ENCODE measurements at regions not wholly inside any gene's neighbourhood (a gene's known extent, or its start where the extent isn't known, plus 50 kb on each side); places are given as distances from the start of the nearest gene placed in this dataset.
"Not testable (repeated sequence)": the region's sequence is repeated elsewhere in the genome, so short reads cannot be mapped to it uniquely, and the experiment has no call there.

DNA sequence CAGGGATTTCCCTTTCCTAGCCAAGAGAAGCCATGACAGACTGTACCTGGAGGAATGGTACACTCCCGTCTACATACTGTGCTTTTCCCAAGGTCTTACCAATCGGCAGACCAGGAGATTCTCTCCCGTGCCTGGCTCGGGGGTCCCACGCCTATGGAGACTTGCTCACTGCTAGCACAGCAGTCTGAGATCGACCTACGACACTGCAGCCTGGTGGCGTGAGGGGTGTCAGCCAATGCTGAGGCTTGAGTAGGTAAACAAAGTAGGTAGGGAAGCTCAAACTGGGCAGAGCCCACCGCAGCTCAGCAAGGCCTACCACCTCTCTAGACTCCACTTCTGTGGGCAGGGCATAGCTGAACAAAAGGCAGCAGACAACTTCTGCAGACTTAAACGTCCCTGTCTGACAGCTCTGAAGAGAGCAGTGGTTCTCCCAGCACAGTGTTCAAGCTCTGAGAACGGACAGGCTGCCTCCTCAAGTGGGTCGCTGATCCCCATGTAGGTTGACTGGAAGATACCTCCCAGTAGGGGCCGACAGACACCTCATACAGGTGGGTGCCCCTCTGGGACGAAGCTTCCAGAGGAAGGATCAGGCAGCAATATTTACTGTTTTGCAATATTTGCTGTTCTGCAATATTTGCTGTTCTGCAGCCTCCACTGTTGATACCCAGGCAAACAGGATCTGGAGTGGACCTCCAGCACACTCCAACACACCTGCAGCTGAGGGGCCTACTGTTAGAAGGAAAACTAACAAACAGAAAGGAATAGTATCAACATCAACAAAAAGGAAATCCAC lies 270.4 kb upstream of the TLE3 start:
- not testable (repeated sequence) for DNase-seq (ENCODE audit: low spot score)

DNA sequence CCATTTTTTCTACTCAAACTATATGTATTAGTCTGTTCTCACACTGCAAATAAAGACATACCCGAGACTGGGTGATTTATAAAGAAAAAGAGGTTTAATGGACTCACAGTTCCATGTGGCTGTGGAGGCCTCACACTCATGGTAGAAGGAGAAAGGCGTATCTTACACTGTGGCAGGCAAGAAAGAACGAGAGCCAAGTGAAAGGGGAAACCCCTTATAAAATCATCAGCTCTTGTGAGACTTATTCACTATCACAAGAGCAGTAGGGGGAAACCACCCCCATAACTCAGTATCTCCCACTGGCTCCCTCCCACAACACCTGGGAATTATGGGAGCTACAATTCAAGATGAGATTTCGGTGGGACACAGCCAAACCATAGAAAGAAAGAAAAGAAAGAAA lies 266.3 kb upstream of the TLE3 start:
- DNase-seq (ENCODE audit: low spot score): not testable (repeated sequence)

DNA sequence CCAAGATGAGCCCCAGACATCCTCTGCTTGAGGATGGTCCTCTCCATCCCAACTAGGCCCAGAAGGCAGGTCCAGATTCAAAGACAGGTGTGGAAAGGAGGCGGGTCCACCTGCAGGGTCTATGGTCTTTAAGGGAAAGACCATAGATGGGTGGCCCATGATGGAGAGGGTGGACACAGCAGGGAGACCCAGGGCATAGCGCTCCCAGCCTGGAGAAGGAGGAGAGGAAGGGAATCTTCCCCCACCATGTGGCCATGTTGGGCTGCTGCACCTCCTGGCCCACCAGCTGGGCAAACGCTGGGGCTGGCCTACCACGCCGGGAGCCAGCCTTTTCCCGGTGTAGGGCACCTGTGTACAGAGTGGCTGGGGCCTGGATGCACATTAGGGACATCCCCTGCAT lies 265.2 kb upstream of the TLE3 start:
- DNase-seq (ENCODE audit: low spot score): peak; percentile 14

DNA sequence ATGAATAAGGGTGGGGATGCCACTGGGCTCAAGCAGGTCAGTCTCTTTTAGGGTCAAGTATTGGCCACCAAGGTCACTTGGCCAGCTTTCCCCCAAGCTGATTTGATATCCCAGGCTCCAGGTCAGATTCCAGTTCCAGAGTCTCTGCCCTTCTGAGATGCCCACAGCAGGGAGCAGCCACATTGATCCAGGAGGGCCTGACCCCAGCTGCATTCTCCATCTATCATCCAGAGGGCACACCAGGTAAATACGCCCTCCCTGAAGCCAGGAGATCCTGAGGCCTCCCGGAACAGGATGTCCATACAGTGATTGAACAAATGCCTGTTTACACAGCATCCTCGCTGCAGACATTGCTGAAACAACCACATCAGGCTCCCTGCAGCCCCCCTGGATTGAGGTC lies 264.6 kb upstream of the TLE3 start:
- DNase-seq (ENCODE audit: low spot score): no peak

DNA sequence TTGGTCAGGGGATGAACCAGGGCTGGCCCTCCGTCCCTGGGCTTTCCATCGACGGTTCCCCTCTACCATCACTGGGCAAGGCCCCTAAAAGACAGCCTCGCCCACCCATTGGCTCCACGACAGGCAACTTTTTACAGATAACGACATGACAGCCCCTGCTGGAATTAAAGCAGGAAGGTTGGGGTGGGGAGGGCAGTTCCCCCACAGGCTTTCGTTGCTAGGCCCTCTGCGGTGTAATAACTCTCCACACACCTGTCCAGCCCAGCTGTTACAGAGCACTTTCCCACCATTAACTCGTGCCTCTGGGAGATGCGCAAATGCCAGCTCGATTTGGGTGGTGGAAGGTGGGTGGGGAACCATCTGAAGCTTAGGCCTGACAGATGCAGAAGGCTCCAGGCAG lies 264.2 kb upstream of the TLE3 start:
- no peak for DNase-seq (ENCODE audit: low spot score)

DNA sequence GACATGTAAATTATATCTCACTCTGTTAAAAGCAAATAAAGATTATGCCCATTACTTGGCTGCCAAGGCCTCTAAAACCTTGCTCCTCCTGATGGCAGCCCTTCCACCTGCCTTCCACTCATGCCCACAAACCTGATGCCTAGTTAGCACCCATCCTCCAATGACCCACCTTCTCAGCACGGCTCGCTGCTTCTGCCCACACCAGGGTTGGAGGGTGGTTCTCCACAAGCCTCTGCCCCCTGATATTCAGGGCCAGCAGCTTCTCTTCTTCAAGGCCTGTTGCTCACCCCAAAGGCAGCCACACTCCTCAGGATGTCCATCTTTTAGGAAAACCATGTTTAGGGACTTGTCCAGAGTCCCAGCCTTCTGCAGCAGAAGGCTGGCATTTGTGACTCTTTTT lies 263.4 kb upstream of the TLE3 start:
- DNase-seq (ENCODE audit: low spot score): no peak

DNA sequence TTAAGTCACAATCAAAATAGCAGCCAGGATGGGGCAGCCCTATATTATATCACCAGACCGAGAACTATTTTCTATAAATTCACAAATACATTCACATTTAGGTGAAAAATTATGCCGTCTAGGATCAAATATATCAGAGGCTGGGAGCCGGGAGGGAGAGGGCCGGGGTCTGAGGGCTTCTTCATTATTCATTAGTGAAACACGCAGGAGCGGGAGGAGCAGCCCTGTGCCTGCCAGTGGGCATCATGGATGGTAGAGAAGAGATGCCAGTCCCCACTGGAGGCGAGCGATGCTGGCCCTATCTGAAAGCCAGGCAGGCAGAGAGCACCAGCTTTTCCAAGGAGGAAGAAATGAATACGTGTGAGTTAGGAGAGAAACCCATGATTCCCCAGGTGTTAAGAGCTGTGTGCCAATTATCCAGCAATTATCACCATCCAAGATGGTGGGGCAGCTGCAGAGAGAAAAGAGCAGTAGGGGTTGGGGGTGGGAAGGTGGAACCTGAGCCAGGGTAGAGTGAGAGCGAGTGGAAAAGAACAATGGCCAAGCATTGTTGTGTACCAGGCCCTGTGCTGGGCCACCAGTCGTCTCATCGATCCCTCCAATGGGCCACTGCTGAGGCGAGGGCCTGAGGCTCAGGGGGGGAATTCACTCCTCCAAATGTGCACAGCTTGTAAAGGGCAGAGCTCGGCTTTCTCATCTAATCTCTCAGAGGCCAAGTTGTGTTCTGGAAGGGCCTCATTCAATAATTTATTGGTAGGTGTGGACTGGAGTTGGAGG lies 261.3 kb upstream of the TLE3 start:
- no peak for DNase-seq (ENCODE audit: low spot score)

DNA sequence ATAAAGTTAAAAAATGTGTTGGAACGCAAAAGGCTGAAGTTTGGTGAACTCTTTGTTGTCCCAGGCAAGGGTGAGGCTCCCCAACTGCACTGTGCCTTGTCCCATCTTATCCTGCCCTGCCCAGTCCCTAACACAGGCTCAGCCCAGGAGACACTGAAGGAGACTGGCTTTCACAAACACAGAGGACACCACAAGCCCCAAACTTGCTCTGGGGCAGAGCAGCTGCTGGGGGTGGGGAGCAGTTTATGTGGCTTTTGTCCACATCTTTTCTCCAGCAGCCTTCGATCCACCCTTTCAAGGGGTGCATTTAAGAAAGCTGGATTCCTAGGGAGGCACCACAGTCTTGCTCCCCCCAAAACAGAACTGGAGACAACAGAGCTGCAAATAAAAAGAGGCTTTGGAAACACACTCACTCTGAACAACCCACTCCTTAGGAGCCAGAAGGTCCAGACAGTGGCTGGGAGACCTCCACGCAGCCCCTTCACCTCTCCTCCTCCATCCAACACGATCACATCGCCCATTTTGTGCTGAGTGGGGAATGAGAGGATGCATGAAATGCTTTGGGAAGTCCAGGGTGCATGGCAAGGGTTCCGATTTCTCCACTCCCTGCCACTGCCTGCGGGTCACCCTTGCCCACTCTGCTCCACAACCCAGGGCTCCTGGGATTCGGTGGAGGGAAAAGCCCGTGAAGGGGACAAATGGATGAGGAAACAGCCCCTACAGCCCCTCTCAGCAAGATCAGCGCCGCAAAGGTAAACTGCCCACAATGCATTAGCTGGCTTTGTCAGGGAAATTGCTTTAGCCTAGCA lies 260.5 kb upstream of the TLE3 start:
- DNase-seq (ENCODE audit: low spot score): no peak

DNA sequence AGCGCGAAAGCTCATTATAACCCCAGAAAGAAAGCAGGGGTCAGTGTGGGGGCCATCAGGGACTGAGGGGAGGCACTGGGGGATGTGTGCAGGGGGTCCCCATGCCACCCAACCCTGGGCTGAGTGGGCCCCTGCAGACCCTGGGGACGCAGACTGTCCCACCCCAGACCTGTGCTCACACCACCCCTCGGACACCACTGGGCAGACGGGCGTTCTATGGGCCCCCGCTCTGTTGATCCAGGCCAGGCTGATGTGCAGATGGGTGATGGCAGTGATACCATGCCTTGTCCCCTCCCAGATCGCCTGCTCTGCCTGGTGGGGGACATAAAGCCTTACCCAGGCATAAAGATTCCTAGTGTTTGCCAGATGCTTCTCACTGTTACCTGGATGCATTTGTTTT lies 259.7 kb upstream of the TLE3 start:
- no peak for DNase-seq (ENCODE audit: low spot score)

DNA sequence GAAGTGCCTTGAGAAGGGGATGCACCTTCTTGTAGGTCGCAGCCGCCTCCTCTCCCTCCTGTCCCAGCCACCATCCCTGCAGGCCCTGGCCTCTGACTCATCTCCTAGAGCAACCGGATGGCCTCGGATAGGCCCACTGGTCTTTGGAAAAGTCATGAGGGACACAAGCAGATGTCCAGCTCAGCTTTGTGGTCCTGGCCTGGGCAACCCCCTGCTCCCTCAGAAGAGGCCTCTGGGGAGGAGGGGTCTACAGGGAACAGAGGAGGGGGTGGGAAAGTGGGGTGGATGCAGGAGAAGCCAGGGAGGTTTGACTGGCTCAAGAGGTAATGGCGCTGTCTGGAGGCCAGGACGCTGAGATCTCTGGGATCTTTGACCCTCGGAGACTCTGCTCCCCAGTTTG lies 259.2 kb upstream of the TLE3 start:
- no peak for DNase-seq (ENCODE audit: low spot score)

DNA sequence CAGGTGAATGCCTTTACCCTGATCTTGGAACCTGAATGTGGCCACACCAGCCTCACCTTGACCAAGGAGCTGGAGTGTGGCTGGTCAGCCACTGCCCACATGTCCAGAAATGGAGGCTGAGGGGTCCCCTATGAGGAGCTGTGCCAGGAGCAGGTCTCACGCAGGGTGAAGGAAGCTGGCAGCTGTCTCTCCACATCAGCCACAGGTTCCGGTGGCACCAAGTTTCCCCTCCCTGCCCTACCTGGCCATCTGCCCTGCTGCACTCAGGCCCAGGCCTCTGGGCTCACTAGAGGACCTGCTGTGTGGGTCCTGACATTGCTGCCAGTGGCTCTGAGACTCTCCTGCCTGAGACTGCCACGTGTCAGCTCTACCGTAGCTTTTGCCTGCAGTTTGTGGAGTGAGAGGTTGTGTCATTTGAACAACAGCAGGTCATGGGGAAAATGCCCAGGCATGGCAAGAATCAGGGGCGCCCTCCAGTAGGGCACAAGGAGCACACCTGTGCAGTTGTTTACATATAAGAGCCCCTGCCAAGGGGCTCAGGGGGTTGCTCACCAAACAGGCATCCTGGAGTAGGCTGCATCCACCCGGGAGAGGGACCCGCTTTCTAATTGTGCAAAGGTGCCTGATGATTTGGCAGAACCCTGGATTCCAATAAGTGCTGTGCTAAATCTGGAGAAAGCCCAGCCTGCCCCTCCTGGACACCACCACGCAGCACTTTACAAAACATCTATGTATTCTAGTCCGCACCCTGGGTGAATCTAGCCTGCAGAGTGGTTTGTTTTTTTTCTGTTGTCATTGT lies 258.5 kb upstream of the TLE3 start:
- DNase-seq (ENCODE audit: low spot score): no peak

DNA sequence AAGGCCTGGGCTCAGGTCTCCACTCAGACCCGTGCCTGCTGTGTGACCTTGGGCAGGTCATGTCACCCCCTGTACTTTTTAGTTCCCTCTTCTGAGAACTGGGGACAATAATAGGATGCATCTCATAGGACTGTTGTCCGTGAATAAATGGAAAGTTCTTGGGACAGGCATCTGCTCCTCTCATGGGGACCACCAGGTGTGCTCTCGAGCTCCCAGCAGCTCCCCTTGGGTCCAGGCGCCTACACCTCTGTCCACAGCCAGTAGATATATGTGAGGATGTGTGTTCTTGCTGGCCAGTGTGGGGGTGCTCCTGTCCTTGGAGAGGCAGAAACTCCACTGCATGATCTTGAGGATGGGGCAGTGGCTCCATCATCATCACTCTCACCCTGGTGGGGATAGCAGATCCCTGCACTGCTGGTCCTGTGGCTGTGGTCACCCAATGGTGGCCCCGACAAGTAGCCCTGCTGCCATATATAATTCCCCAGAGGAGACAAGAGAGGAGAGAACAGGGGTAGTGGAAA lies 257.6 kb upstream of the TLE3 start:
- DNase-seq (ENCODE audit: low spot score): no peak

DNA sequence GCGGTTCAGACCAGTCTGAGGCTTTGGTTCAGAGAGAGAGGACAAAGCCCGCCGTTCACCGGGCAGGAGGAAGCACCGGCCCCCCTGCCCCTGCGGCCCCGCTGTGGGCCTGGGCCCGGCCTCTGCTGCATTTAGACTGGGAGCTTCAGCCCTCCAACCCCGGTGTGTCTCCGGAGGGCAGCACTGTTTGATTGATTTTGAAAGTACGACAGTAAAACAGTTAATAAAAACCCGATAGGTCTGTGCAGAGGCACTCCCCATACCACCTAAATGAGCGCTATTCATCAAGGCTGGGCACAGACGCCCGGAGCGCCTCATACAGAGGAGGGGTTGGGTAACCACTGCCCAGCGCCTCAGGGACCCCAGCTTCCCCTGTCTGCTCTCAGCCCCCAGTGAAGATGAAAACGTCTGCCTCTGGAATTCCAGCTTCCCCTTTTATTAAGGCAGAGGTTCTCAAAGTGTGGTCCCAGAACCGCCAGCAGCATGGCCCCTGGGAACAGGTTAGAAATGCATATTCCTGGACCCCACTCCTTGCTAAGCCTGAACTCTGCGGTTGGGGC lies 256.7 kb upstream of the TLE3 start:
- no peak for DNase-seq (ENCODE audit: low spot score)

DNA sequence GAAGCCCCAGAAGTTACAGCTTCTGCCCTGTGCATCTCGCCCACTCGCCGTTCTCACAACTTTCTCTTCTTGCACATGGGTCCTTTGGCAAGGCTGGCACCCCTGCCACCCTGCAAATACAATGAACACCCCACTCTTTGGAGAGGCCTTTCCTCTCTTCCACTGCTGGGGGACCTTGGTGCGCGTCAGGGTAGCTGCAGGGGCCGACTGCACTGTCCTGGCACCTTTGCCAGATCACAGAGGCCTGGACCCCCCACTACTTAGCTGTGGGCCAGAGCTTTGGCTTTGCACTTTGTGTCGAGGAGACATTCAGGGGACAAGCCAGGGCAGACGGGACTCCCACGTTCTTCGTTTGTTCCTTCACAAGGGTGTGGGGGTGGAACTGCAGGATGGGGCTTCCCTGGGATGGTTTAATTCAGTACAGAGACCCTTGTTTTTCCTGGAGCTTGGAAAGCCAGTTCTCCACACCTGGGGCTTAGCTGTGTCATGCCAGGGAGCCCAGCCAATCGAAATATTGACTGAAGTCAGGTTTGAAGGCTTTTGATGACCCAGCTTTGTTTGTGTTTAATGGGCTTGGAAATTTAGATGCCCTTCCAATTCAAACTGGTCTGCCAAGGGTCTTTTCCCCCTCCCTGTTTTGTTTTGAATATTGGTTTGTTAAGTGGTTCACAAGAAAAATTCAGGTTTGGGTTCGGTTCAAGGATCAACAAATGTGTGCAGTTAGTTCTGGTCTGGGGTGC lies 256.1 kb upstream of the TLE3 start:
- DNase-seq (ENCODE audit: low spot score): no peak

DNA sequence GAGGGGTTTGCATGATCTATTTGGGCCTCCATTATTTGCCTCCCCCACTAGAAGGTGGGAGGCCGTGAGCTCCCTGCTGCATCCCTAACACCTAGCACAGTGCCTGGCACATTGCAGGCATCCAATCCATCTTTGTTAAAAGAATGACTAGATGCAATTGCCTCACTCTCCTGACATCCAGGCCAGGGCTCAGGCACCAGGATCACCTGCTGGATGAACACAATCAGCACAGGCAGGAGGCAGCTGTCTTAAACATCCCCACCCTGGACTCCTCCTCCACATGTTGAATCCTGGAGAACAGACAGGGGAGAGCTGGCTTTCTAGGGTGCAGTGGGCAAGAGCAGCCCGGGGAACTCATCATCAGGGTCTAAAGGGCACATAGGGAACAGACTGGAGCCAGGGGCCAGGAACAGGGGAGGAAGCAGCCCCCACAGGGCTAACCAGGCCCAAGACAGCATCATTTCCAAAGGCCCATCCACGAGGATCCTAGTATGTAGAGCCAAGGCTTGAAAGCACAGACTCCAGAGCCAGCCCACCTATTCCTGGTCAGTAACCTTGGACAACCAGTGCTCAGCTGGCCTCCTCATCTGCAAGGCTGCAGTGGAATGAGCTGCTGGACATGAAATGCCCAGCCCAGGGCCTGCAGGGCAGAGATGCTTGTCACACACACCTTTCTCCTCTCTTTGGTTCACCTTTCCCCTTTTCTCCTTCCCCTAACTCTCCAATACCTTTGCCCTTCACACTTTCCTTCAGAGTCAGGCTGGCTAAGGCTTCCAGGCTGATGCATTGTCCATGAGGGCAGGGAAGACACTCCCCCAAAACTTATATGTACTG lies 254.4 kb upstream of the TLE3 start:
- no peak for DNase-seq (ENCODE audit: low spot score)

DNA sequence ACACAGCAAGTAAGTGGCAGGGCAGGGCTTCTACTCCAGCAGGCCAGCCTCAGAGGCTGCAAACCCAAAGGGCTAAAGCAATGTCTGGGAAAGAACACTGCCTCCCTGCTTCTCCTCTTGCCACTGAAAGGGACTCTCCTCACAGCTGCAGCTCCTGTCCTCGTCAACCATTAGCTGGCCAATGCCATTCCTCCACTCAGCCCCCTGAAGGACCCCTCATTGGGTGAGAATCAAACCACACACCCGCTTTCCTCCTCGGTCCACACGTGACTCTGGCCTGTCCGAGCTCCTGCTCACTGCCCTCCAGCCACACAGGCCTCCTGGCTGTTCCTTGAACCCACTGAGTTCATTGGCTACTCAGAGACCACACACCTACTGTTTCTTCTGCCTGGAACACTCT lies 253.7 kb upstream of the TLE3 start:
- DNase-seq (ENCODE audit: low spot score): no peak

DNA sequence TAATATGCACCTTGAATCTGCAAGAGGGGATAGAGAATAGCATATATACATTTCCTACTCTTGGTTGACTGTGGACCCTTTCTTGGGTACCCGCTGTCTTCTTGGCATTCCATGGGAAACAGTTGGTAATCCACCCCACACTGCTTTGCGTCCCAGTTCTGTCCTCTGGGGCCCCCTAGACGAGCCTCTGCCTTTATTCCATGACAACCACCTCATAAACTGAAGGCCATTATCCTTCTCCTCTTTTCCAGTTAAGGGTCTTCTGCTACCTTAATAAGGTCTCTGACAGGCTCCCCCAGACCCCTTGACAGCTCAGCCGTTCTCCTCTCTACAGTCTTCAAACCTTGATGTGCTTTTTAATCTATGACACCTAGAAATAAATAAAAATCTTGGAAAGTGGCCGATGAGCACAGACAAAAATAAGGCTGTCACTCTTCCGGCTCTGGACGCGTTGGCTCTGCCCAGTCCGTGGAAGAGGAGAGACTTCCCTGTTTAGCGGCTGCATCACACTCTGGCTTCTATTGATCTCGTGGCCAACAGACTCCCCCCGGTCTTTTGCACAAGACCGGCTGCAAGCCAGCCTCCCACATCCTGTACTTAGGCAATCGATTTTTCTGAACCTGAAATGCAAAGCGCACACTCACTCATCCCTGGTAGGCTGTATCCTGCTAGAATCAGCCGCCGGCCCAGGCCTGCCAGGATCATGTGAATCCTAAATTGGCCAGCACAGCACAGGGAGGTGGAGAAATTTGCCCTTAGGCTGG lies 251.0 kb upstream of the TLE3 start:
- no peak for DNase-seq (ENCODE audit: low spot score)

DNA sequence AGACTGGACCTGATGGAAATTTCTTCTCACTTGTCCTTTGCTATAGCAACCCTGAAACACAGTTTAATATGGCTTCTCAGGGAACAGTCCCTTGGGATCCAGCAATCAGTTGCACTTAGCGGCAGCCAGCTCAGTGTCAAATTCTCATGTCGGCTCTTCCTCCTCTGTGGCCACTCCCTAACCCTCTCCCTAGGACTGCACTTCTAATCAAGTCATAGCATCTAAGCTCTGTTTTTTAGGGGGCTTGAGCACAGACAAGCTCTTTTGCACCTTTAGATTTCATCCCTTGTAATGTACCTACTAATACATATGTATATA lies 250.5 kb upstream of the TLE3 start:
- no peak for DNase-seq (ENCODE audit: low spot score)
